AG04449 (cell line): ENCODE measurements at regions not wholly inside any gene's neighbourhood (a gene's known extent, or its start where the extent isn't known, plus 50 kb on each side); places are given as distances from the start of the nearest gene placed in this dataset.
"Not testable (repeated sequence)": the region's sequence is repeated elsewhere in the genome, so short reads cannot be mapped to it uniquely, and the experiment has no call there.

Experiments used
- CTCF ChIA-PET: fragments of 350-600 bp; formaldehyde crosslinking; extraction: SDS; loops from one replicate; lab custom pipeline; 2021; ENCODE audit warnings: antibody characterized with exemption; lab: Yijun Ruan, JAX
- POLR2A ChIA-PET: fragments of 400-600, 350-600 bp; formaldehyde crosslinking; extraction: SDS; loops from one replicate; lab custom pipeline; 2020; ENCODE audit warnings: antibody characterized with exemption, inconsistent platforms; lab: Yijun Ruan, JAX
- DNase-seq: peaks from one replicate; pipeline ENCODE4 v3.0.0-alpha.2; 2010; ENCODE audit warnings: low read depth, low spot score
- H3K4me3 ChIP-seq: 2 replicates; pipeline ENCODE4 v1.5.1; 2011; ENCODE audit warnings: low read depth, mild to moderate bottlenecking, control low read depth, low read length
- TF ChIP-seq, protein P1 (sequence below): IDR thresholded peaks from one replicate; pipeline ENCODE4 v1.5.1; 2011; ENCODE audit warnings: mild to moderate bottlenecking, moderate library complexity, low read length, control low read depth, inconsistent platforms; ENCODE audit not compliant: insufficient read depth; ENCODE audit errors: missing control alignments

DNA sequence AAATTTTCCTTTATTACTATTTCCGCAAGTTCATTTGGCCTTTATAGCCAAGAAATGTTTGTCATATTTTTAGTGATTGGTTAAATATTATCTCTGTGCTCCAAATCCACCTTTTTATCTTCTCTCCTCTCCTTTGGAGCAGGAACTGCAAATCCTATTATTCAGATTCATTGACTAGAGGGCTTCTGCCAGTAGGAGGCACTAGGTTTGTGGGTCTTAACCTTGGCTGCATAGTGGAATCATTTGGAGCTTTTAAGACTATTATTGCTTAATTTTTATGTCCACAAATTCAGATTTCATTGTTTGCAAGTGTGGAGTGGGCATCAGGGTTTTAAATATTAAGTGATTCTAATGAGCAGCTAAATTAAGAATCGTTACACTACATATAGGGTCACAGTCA, 75.3 kb upstream of the SYT10 start:
- TF ChIP-seq, protein P1, sequence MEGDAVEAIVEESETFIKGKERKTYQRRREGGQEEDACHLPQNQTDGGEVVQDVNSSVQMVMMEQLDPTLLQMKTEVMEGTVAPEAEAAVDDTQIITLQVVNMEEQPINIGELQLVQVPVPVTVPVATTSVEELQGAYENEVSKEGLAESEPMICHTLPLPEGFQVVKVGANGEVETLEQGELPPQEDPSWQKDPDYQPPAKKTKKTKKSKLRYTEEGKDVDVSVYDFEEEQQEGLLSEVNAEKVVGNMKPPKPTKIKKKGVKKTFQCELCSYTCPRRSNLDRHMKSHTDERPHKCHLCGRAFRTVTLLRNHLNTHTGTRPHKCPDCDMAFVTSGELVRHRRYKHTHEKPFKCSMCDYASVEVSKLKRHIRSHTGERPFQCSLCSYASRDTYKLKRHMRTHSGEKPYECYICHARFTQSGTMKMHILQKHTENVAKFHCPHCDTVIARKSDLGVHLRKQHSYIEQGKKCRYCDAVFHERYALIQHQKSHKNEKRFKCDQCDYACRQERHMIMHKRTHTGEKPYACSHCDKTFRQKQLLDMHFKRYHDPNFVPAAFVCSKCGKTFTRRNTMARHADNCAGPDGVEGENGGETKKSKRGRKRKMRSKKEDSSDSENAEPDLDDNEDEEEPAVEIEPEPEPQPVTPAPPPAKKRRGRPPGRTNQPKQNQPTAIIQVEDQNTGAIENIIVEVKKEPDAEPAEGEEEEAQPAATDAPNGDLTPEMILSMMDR, result no peak
- POLR2A ChIA-PET, result no interaction called here
- H3K4me3 ChIP-seq, result no peak overlapping the region
- DNase-seq, result no peak
- CTCF ChIA-PET, result no interaction called here

DNA sequence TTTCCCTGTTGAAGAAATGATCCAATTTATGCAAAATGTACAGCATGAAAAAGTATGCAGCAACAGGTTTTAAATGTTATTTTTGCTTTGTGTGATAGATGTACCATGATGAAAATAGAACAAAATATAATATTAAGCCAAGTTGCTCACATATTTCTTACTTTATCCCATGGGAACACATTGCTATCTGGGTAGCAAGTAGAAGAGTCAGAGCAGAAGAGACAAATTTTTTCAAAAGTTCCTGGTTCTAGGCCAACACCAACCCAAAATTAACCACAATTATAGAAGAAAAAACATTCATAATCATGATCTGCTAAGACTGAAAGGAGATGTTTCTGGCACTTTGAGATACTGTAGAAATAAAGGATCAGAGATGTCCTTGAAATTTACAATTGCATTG, 79.9 kb upstream of the SYT10 start:
- POLR2A ChIA-PET, result no interaction called here
- TF ChIP-seq, protein P1, result no peak
- no peak for DNase-seq

DNA sequence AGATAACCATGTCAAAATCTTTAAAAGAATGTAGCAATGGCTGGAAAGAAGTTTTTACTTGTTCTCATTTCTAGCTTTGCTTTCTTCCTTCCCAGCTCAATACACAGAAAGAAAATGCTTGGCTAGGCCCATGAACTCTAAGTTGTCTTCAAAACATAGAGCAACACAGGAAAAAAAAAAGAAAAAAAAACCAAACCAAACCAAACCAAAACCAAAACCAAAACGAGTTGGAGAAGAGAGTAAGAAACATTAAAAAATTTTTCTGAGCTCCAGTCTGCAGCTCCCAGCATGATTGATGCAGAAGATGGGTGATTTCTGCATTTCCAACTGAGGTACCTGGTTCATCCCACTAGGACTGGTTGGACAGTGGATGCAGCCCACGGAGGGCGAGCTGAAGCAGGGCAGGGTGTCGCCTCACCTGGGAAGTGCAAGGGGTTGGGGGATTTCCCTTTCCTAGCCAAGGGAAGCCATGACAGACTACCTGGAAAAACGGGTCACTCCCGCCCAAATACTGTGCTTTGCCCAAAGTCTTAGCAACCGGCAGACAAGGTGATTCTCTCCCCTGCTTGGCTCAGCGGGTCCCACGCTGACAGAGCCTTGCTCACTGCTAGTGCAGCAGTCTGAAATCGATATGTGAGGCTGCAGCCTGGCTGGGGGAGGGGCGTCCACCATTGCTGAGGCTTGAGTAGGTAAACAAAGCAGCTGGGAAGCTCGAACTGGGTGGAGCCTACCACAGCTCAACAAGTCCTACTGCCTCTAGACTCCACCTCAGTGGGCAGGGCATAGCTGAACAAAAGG, 81.1 kb upstream of the SYT10 start:
- H3K4me3 ChIP-seq, CTCF ChIA-PET: not testable (repeated sequence)

More for the DNA sequence above, 79.9 kb upstream of the SYT10 start:
- H3K4me3 ChIP-seq, result no peak overlapping the region
- CTCF ChIA-PET, result no interaction called here

DNA sequence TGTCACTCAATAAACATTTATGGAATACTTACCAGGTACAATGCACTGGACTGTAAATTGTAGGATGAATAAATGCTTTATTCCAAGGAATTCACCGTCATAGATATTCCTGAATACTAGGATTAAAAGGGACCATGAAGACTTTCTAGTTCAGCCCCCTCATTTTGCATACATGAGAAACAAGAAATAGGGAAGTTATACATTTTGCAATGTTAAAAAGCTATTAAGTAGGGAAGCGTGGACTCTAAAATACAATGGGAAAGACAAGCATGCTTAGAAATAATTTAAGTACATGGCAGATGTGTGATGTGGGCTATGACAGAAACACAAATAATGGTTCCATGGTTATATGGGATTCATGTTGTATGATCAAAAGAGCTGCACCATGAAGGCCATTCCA, 89.4 kb upstream of the SYT10 start:
- no peak overlapping the region for H3K4me3 ChIP-seq
- DNase-seq, result no peak
- ChIA-PET CTCF (no interaction called here), POLR2A (no interaction called here)
- TF ChIP-seq, protein P1, result no peak

More for the DNA sequence above, 81.1 kb upstream of the SYT10 start:
- DNase-seq, POLR2A ChIA-PET: not testable (repeated sequence)

DNA sequence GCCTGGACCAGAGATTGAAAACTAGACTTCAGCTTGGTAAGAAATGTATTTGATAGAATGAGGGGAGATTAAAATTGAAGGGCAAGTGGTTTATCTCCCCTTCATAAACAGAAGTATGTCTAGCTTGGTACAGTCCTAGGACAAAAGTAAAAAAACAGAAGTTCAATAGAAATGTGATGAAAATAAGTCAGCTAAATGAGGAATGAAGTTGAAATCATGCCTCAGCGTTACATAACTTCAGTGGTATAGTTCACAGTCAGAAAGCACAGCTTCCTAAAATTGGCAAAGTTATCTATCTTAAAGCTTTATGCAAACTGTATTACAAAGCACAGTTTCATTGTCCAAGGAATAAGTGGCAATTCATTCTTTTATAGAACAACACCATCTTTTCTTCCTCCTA, 90.2 kb upstream of the SYT10 start:
- POLR2A ChIA-PET, result no interaction called here

DNA sequence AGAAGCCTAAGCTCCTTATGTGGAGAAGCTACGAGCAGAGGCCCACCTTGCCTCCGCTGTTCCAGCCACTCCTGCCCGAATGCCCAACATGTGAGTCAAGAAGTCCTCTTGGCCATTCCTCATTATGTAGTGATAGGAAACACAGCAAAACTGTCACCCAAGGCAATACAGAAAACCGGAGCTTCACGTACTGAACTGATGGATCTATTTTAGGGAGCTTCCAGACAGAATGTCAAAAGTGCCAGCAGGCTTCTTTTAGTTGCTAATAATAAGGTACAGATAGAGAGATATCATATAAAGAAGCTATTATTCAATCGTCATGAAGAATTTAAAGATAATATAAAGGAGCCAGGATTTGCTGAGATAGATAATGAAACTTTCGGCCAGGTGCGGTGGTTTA, 91.6 kb upstream of the SYT10 start:
- no peak overlapping the region for H3K4me3 ChIP-seq
- TF ChIP-seq, protein P1, result no peak
- ChIA-PET CTCF (no interaction called here), POLR2A (no interaction called here)
- DNase-seq, result no peak

More for the DNA sequence above, 90.2 kb upstream of the SYT10 start:
- H3K4me3 ChIP-seq, result no peak overlapping the region
- TF ChIP-seq, protein P1, result no peak
- DNase-seq, result no peak
- CTCF ChIA-PET, result no interaction called here

DNA sequence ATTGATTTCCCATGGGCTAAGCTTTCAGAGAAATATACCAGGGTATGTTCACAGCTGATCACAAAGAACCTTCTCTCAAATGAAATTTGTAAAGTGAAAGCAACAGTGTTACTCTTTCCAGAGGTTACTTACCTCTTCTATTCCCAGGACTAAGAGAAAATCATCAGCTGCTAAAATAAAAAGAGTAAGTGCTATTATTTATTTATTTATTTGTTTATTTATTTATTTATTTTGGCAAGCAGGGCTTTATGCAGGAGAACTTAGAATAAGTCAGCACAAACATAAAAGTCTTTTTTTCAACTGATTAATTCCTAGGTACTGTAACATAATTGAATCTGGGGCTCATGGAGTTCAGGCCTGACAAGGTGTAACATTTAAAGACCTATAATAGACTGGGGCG, 93.9 kb upstream of the SYT10 start:
- TF ChIP-seq, protein P1, result no peak
- CTCF ChIA-PET, result no interaction called here
- POLR2A ChIA-PET, result no interaction called here
- no peak for DNase-seq
- H3K4me3 ChIP-seq, result no peak overlapping the region
